GM12874 (cell line): ENCODE measurements at regions not wholly inside any gene's neighbourhood (a gene's known extent, or its start where the extent isn't known, plus 50 kb on each side); places are given as distances from the start of the nearest gene placed in this dataset.

Experiments used
- TF ChIP-seq, protein P1 (sequence below): IDR thresholded peaks from 2 replicates; pipeline ENCODE4 v1.5.1; 2011; ENCODE audit warnings: low read depth, mild to moderate bottlenecking, control low read depth, low read length, moderate library complexity; ENCODE audit not compliant: insufficient read depth

GRCh38 chr9:105026451-105026850 lies 98.5 kb upstream of the ABCA1 start:
- TF ChIP-seq, protein P1, sequence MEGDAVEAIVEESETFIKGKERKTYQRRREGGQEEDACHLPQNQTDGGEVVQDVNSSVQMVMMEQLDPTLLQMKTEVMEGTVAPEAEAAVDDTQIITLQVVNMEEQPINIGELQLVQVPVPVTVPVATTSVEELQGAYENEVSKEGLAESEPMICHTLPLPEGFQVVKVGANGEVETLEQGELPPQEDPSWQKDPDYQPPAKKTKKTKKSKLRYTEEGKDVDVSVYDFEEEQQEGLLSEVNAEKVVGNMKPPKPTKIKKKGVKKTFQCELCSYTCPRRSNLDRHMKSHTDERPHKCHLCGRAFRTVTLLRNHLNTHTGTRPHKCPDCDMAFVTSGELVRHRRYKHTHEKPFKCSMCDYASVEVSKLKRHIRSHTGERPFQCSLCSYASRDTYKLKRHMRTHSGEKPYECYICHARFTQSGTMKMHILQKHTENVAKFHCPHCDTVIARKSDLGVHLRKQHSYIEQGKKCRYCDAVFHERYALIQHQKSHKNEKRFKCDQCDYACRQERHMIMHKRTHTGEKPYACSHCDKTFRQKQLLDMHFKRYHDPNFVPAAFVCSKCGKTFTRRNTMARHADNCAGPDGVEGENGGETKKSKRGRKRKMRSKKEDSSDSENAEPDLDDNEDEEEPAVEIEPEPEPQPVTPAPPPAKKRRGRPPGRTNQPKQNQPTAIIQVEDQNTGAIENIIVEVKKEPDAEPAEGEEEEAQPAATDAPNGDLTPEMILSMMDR, result no peak

DNA sequence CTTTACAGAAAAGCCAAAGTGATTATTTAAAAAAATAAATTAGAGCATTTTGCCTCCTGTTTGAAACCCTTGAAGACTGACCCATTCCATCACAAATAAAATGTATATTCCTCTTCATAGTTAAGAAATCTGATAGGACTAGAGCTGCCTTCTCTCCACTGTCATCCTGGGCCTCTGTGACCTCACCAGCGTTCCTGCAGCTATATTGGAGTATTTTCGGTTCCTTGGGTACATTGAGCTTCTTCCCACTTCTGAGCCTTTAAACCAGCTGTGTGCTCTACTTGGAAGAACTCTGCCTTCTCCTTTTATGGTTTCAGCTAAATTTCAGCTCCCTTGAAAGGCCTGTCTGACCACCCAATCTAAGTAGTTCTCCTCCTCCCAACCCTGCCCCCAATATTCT lies 99.1 kb upstream of the ABCA1 start:
- TF ChIP-seq, protein P1, result no peak

DNA sequence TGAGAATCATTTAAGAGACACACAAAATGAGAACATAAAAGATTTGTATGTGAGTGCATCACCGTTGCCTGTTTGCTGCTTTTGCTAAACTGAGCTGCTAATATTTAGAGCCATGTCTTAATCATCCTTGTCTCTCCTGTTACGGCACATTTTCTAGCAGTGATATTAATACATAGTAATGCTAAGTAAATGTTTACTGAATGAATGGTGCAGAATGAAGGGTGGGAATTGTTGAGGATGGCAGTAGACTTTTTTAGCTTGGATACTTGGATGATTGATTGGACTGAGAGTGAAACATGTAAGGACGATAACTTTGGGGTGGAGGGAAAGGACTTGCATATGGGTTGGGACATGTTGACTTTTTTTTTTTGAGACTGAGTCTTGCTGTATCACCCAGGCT lies 102.3 kb upstream of the ABCA1 start:
- TF ChIP-seq, protein P1, result no peak

GRCh38 chr9:105037139-105037538 lies 109.2 kb upstream of the ABCA1 start:
- TF ChIP-seq, protein P1, result no peak

DNA sequence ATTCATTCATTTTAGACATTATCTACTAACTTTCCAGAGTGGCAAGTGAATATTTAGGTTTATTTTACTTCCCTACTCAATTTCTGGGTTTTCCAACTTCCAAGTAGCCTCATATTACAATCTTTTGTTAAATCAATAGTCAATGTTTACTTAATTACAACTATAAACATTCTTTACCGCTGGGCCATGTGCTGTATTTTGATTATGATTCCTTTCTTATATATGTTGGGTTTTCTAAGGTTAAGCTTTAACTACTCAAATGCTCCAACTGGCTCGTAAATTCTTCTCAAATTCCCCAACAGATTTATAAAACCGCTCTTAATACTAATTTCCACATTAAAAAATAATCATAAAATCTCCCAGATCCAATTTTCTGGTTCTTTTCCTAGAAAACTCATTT lies 110.1 kb upstream of the ABCA1 start:
- TF ChIP-seq, protein P1, result no peak

- TF ChIP-seq, protein P1, result no peak
Measured at GRCh38 chr9:105039175-105039799, 111.3 kb upstream of the ABCA1 start.

- TF ChIP-seq, protein P1, result no peak
Measured at GRCh38 chr9:105043370-105043936, 115.5 kb upstream of the ABCA1 start.
